ENCODE measurements at regions not wholly inside any gene's neighbourhood (a gene's known extent, or its start where the extent isn't known, plus 50 kb on each side); places are given as distances from the start of the nearest gene placed in this dataset.

- no peaks in the 10 kb centered on the region for H3K27me3 ChIP-seq
- intact Hi-C loops (cut with DNase I; ENCODE audit: low total_unique reads) = no loop called here
- TF ChIP-seq, protein P1, sequence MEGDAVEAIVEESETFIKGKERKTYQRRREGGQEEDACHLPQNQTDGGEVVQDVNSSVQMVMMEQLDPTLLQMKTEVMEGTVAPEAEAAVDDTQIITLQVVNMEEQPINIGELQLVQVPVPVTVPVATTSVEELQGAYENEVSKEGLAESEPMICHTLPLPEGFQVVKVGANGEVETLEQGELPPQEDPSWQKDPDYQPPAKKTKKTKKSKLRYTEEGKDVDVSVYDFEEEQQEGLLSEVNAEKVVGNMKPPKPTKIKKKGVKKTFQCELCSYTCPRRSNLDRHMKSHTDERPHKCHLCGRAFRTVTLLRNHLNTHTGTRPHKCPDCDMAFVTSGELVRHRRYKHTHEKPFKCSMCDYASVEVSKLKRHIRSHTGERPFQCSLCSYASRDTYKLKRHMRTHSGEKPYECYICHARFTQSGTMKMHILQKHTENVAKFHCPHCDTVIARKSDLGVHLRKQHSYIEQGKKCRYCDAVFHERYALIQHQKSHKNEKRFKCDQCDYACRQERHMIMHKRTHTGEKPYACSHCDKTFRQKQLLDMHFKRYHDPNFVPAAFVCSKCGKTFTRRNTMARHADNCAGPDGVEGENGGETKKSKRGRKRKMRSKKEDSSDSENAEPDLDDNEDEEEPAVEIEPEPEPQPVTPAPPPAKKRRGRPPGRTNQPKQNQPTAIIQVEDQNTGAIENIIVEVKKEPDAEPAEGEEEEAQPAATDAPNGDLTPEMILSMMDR (IDR thresholded peaks at IDR 0.05) = no peak
- no peak for TF ChIP-seq POLR2A (IDR thresholded peaks at IDR 0.05)
- H3K27ac ChIP-seq = no peak overlapping the region
- no peak overlapping the region for H3K4me3 ChIP-seq
- H3K36me3 ChIP-seq (ENCODE audit: low read depth, missing control alignments) = no peaks in the 10 kb centered on the region
- H3K4me1 ChIP-seq = no peaks in the 10 kb centered on the region
- H3K9me3 ChIP-seq = no peaks in the 10 kb centered on the region
- WGBS, 2 donors = 55 to 75% methylated on average over 1 of the region's 1 CpG
- DNase-seq = no peak
Measured at GRCh38 chr11:79834015-79834414, 393.2 kb upstream of the TENM4 start.

DNA sequence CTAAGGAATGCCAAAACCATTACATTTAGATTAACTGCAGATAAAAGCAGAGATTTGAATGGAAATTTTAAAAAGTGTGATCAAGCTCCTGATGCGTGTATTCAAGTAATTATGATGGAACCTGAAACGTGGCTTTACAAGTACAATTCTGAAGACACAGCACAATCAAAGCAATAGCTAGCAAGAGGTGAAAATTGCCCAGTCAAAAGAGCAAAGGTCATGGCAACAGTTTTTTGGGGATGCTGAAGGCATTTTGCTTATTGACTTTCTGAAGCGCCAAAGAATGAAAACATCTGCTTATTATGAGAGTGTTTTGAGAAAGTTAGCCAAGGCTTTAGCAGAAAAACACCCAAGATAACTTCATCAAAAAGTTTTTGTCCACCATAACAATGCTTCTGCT, 389.6 kb upstream of the TENM4 start:
- DNase-seq = no peak
- H3K4me1 ChIP-seq = no peaks in the 10 kb centered on the region
- WGBS, 2 donors = 65 to 66% methylated on average over 3 of the region's 3 CpGs
- H3K27ac ChIP-seq = no peak overlapping the region
- H3K9me3 ChIP-seq = no peaks in the 10 kb centered on the region
- intact Hi-C loops (cut with DNase I; ENCODE audit: low total_unique reads) = no loop called here
- TF ChIP-seq, protein P1 (IDR thresholded peaks at IDR 0.05) = no peak
- no peak for TF ChIP-seq POLR2A (IDR thresholded peaks at IDR 0.05)
- no peaks in the 10 kb centered on the region for H3K27me3 ChIP-seq
- H3K36me3 ChIP-seq (ENCODE audit: low read depth, missing control alignments) = no peaks in the 10 kb centered on the region
- H3K4me3 ChIP-seq = no peak overlapping the region

GRCh38 chr11:79829891-79830290, 389.1 kb upstream of the TENM4 start:
- Histone ChIP-seq H3K9me3 (no peaks in the 10 kb centered on the region), H3K36me3 (ENCODE audit: low read depth, missing control alignments) (no peaks in the 10 kb centered on the region), H3K4me1 (no peaks in the 10 kb centered on the region), H3K27ac (no peak overlapping the region), H3K4me3 (no peak overlapping the region), H3K27me3 (no peaks in the 10 kb centered on the region)
- no peak for DNase-seq
- TF ChIP-seq POLR2A (IDR thresholded peaks at IDR 0.05) = no peak
- TF ChIP-seq, protein P1 (IDR thresholded peaks at IDR 0.05) = no peak
- intact Hi-C loops (cut with DNase I; ENCODE audit: low total_unique reads) = no loop called here
- WGBS, 2 donors = 87 to 93% methylated on average over 3 of the region's 3 CpGs

DNA sequence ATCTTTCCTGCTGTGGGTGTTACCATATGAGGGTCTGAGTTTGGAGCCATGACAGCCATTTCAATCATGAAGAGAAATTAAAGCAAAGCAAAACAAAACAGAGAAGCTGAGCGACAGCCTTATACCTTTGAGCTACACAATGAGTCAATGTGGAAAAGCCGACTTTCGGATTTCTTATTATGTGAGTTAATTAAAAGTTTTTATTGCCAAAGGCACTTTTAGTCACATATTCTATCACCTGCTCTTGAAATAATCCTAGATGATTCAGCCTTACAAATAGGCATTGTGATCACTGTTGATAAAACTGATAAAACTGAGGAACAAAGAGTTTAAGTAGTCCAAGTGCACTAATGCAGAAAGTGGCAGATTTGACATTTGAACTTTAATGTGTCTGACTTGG, 381.9 kb upstream of the TENM4 start:
- Histone ChIP-seq H3K4me3 (no peak overlapping the region), H3K4me1 (no peaks in the 10 kb centered on the region), H3K27me3 (no peaks in the 10 kb centered on the region), H3K36me3 (ENCODE audit: low read depth, missing control alignments) (no peaks in the 10 kb centered on the region), H3K9me3 (no peaks in the 10 kb centered on the region), H3K27ac (no peak overlapping the region)
- intact Hi-C loops (cut with DNase I; ENCODE audit: low total_unique reads) = no loop called here
- DNase-seq = no peak
- TF ChIP-seq POLR2A (IDR thresholded peaks at IDR 0.05) = no peak
- TF ChIP-seq, protein P1 (IDR thresholded peaks at IDR 0.05) = no peak
- WGBS, 2 donors = 90 to 94% methylated on average over 3 of the region's 3 CpGs

DNA sequence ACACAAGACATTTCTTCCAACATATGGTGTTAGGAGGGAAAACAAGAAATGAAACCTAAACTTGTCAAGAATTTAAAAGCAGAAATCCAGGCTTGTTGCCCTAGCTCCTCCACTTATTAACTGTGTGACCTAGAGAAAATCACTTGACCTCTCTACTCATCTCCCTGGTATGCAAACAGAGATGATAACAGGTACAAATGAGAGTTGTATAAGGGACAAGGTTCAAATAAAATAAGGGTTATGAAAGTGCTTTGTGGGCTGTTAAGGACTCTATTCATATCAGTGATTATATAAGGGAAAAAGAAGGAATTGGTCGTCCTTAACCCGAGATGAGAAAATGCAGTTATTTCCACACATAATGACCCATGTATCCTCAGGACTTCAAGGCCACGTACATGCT, 372.7 kb upstream of the TENM4 start:
- DNase-seq = no peak
- no peaks in the 10 kb centered on the region for H3K27me3 ChIP-seq

More for the DNA sequence above, 372.7 kb upstream of the TENM4 start:
- Histone ChIP-seq H3K4me3 (no peak overlapping the region), H3K36me3 (ENCODE audit: low read depth, missing control alignments) (no peaks in the 10 kb centered on the region), H3K27ac (no peak overlapping the region), H3K9me3 (no peaks in the 10 kb centered on the region), H3K4me1 (no peaks in the 10 kb centered on the region)
- intact Hi-C loops (cut with DNase I; ENCODE audit: low total_unique reads) = no loop called here
- whole genome bisulfite sequencing, 2 donors = 24 to 36% methylated on average over 3 of the region's 3 CpGs
- TF ChIP-seq, protein P1 (IDR thresholded peaks at IDR 0.05) = no peak
- TF ChIP-seq POLR2A (IDR thresholded peaks at IDR 0.05) = no peak
